Stimulated activated CD8-positive, alpha-beta memory T cell treated with anti-CD3 and anti-CD28 coated beads, Interleukin-4, amount 100 ng/mL, for 1 hour (primary cell): ENCODE measurements at regions not wholly inside any gene's neighbourhood (a gene's known extent, or its start where the extent isn't known, plus 50 kb on each side); places are given as distances from the start of the nearest gene placed in this dataset.

ENCODE experiments used
- DNase-seq, 2 donors: peaks; one replicate each; pipeline ENCODE4 v3.0.0-alpha.2; 2020; ENCODE audit warnings: low read depth in 2 of 2, low spot score in 1 of 2

DNA sequence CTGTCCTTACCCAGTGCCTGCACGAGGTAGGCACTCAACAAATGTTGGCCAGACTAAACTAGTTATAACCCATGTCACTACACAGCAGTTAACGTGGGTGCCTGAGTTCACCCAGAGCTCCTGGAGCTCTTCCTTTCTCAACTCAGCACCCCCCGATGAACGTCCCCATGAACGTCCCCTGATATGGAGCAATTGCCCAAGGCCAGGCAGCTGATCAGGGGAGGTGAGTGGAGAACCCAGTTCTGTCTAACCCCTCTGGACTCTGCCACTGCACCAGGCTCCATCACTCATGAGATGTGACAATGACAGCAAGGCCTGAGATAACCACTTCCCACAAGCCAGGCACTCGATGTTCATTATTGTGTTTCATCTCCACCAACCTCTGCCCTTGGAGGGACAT lies 199.0 kb downstream of the BCL11B start:
- no peak for DNase-seq

GRCh38 chr14:99073431-99073830 lies 198.6 kb downstream of the BCL11B start:
- DNase-seq: no peak

GRCh38 chr14:99075061-99075460 lies 196.9 kb downstream of the BCL11B start:
- no peak for DNase-seq

GRCh38 chr14:99075771-99076375 lies 196.1 kb downstream of the BCL11B start:
- no peak for DNase-seq

DNA sequence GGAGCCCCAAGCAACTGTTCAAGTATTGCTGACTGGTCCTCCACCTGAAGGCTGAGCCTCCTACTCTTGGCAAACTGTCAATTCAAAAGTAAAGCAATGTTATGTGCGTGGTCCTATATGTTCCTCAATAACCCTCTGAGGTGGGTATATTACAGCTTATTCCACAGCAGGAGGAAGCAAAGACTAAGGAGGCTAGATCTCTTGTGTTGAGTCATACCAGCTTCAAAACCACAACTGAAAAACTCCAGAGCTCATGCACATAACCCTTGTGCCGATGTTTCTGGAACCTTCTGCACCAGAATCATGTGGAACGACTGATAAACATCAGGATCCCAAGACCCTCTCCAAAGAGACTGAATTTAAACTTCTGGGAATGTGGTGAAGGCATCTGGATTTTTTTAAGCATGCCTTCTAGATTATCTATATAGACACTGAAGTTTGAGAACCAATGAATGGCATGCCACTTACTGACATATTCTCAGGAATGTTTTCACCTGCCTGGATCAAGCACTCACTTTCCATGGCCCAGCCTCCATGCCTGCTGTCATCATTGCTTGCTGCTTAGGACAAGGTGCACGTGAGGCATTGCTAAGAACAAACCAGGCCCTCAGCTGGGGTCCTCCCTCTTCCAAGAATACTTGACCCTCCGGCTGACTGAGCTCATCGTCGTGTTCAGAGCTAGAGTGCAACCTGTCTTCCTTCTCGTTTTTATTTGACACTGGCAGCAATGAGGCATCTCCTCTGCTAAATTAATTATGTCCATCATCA lies 194.7 kb downstream of the BCL11B start:
- no peak for DNase-seq

- no peak for DNase-seq
Observed at GRCh38 chr14:99077844-99078236, 194.2 kb downstream of the BCL11B start.

GRCh38 chr14:99078426-99078825 lies 193.6 kb downstream of the BCL11B start:
- no peak for DNase-seq

DNA sequence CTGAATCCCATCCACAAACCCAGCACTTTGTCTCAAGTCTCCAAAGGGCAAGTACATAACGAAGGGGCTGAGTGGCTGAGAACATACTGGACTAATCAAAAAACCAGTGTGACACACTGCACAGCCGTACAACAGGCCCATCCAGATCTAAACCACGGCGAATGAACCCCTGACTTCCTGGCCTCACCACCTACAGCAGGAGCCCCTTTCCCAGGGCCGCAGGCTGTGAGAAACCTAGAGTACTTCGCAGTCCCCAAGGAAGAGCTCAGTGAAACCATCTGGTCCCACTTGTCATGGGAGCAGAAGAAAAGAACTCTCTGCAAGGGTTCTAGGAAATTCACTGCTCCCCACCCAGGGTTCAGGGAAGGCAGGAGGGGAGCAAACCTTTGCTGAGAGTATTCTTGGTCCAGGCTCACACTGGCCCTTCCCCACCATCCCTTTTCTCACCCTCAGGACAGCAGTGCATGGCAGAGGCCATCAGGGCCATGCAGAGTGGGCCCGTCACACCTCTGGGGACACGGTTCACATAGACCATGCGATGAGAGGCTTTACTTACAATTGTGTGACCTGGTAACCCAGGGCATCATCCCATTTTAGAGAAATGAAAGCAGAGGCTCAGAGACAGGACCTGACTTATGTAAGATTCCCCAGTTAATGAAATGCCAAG lies 192.8 kb downstream of the BCL11B start:
- no peak for DNase-seq

DNA sequence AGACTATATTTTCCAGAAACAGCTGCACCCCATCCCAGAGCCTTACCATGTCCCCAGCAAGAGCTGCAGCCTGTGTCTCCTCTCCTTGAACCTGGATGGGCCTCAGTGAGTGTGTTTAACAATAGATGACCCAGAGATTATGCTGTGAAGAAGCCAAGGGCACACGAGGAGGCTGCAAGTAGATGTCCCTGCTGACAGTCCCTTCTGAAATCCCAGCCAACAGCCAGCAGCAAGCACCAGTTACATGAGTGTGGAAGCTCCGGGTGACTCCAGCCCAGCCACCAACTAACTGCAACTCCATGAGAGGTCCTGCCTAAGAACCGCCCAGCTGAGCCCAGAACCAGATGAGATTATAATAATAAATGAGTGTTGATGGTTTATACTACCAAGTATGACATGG lies 191.7 kb downstream of the BCL11B start:
- DNase-seq: no peak

GRCh38 chr14:99081156-99081765 lies 190.7 kb downstream of the BCL11B start:
- no peak for DNase-seq

DNA sequence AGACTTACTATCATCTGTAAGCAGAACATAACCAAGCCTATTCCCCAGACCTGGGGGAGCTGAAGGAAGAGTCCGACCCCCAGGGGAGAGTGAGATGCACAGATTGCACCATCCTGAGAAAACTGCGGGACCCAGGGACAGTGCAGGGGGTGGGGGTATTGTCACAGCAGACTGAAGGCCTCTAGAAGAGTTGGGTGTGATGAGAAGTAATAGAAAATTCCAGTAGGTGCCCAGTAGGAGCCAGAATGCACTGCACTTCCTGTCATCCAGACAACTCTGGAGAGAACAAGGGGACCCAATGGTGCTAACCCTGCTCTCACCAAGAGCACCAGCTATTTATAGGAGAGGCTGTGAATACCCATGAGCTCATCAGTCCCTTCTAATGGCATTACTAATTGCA lies 190.1 kb downstream of the BCL11B start:
- no peak for DNase-seq

DNA sequence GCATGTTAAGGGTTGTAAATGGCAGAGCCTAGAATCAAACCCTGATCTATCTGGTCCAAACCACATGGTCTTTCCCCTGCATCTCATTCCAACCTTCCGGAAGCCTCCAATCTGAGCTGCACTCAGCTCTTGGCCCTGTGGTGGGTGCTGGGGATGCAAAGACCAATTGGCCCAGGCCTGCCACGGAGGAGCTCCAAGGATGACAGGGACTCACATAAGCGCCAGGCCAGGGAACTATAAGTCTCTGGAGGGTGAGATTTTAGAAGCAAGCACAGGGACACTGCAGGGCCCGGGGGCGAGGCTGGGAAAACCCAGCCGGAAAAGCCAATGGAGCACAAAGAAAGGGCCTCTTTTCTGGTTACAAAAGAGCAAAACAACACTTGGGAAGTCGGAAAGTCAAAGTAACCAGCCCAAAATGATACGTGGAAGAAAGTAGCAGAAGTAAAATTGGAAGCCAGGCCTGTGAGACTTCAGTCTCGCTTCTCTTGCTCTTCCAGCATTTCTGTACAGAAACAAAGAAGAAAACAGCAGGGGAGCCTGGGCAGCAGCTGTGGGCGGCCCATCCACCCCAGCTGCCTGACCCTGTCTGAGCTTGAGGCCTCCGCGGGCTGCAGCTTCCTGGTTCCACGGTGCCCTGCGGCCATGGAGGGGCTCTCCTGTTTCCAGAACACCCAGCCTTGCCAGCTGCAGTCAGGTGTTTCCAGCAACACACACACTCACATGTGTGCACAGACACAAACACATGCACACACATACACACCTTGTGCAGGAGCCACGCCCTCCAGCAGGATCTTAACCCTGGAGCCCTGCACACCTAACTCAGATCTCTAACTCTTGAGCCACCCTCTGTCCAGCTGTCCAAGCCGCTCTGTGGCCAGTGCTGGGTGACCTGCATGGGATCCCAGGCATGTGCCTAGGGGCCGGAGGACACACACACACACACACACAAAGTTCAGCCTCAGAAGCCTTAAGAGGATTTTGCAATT lies 178.2 kb downstream of the BCL11B start:
- DNase-seq: no peak

- no peak for DNase-seq
Observed at GRCh38 chr14:99094901-99095300, 177.1 kb downstream of the BCL11B start.

DNA sequence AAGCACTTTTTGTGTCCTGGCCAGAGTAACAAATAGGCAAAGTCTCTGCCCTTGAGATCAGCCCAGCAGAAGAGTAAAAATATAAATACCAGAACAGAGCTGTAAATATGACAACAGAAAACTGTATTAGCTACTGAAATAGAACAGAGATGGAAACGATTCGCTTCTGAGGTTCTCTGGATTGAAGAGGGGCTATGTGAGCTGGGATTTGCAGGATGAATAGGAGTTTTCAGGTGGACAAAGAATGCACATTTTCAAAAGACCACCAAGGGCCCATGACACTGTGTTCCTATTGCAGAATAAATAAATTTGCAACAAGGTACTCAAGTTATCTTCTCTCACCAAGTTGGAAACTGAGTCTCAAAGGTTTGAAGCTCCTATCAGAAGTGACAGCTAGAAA lies 176.6 kb downstream of the BCL11B start:
- no peak for DNase-seq

DNA sequence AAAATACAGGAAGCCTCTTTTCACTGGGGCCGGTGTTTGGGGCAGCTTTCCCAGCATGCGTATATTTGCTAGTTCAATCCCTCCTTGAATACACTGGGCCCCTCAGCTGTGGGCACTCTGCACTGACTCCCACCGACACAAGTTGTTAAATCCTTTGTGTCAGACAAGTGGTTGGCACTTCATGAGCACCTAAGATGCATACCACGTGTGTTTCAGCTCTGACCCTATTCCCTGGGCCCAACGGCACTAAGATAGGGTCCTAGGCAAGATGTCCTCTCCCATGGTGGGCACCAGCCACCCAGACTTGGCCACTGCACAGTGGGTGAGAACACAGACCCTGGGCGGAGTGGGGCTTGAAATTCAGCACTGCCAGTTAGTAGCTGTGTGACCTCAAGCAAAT lies 173.8 kb downstream of the BCL11B start:
- DNase-seq: no peak

GRCh38 chr14:99099051-99099787 lies 172.8 kb downstream of the BCL11B start:
- DNase-seq: no peak

DNA sequence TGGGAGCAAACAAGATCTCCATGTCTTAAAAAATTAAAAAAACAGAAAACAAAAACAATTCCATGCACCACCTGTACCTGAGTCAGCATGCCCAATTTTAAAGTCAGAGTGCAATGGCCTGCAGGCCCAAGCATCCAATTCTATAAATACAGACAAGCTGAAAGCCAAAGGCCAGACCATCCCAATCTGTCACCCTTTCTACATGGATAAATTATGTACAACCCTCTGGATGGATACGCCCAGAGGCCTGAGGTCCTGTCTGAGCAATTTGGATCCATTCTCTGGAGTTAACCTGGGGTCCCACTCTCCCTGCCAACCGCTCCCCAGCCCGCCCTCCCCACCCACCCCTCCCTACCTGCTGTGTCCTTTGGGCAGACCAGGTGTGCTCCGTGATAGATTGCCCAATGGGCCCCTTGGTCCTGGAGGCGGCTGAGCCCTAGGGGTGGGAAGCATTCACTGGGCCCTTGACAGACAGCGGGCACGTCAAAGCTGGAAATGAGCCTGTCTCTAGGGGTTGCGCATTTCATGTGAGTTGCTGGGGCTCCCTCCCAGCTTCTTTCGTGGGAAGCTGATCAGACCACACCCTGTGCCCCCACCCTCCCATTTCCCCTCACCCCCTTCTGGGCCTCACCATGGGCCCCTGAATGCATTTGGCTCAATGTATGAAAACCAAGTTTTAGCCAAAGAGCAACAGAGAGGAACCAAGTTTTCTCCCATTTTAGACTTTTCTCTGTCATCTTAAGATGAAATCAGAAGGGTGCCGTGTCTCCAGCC lies 171.3 kb downstream of the BCL11B start:
- DNase-seq: no peak

GRCh38 chr14:99101855-99102461 lies 170.0 kb downstream of the BCL11B start:
- DNase-seq: no peak

DNA sequence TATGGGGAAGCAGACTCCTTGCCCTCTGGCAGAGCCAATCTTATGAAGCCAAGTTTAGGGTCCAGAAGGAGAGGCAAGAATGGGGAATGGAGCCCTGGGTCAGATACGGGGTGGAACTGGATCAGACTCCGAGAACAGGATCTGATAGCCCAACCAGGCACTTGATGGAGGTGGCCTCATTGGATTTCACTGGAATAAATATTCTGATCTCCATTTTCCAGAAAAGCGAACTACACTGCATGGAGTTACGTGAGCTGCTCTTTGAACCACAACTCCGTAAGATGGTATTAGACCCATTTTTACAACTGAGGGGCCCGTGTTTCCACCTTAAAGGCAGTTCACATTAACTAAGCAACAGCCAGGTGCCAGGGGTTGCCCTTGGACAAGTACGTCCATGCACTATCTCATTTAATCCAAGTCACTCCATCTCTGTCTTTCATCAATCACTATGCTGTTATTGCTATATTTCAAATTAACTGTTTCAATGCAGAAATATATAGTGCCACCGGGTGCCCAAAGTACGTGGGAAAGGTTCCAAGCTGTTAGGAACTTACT lies 155.2 kb downstream of the BCL11B start:
- DNase-seq: no peak
